22Rv1 (cell line): ENCODE measurements at regions not wholly inside any gene's neighbourhood (a gene's known extent, or its start where the extent isn't known, plus 50 kb on each side); places are given as distances from the start of the nearest gene placed in this dataset.
A peak's percentile ranks its signal among the peaks of the same experiment; 100 is the strongest.

Experiments
- H3K27ac ChIP-seq: fragments of 450-650 bp; 2 replicates; pipeline ENCODE4 v1.5.1; 2017
- ZFX ChIP-seq: fragments of 450-650 bp; IDR thresholded peaks from 2 replicates; pipeline ENCODE4 v1.6.1; 2017; ENCODE audit warnings: antibody characterized with exemption, borderline replicate concordance
- TF ChIP-seq, protein P1 (sequence below): fragments of 450-650 bp; IDR thresholded peaks from 2 replicates; pipeline ENCODE4 v1.5.1; 2017; ENCODE audit warnings: mild to moderate bottlenecking

DNA sequence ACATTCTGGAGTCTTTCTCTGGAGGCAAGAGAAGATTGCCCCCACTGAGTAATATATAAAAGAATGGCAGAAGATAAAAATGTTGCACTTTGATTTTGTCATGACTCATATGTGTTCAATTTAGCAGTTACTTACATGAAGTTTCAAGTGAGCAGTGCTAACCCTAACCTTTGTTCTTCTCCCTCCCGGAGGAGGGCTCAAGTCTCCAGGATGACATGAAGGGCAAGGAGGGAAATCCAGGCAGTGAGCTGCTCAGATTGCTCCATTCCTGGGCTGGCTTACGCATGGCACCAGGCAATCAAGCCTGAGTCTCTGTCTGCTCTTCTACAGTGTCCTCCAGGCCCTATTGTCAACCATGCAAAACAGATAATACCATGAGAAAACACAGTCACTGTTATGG is 322.3 kb downstream of the DUSP6 start:
- TF ChIP-seq, protein P1, sequence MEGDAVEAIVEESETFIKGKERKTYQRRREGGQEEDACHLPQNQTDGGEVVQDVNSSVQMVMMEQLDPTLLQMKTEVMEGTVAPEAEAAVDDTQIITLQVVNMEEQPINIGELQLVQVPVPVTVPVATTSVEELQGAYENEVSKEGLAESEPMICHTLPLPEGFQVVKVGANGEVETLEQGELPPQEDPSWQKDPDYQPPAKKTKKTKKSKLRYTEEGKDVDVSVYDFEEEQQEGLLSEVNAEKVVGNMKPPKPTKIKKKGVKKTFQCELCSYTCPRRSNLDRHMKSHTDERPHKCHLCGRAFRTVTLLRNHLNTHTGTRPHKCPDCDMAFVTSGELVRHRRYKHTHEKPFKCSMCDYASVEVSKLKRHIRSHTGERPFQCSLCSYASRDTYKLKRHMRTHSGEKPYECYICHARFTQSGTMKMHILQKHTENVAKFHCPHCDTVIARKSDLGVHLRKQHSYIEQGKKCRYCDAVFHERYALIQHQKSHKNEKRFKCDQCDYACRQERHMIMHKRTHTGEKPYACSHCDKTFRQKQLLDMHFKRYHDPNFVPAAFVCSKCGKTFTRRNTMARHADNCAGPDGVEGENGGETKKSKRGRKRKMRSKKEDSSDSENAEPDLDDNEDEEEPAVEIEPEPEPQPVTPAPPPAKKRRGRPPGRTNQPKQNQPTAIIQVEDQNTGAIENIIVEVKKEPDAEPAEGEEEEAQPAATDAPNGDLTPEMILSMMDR = no peak
- TF ChIP-seq ZFX = no peak
- H3K27ac ChIP-seq = no peak overlapping the region

DNA sequence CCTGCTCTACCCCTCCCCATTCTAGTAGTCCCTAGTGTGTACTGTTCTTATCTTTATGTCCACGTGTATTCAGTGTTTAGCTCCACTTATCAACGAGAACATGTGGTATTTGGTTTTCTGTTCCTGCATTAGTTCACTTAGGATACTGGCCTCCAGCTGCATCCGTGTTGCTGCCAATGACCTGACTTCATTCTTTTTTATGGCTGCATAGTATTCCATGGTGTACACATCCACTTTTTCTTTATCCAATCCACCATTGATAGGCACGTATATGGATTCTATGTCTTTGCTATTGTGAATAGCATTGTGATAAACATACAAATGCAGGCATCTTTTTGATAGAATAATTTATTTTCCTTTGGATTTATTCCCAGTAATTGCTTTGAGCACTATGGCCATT is 327.7 kb downstream of the DUSP6 start:
- TF ChIP-seq ZFX = no peak
- TF ChIP-seq, protein P1 = no peak
- H3K27ac ChIP-seq = no peak overlapping the region

DNA sequence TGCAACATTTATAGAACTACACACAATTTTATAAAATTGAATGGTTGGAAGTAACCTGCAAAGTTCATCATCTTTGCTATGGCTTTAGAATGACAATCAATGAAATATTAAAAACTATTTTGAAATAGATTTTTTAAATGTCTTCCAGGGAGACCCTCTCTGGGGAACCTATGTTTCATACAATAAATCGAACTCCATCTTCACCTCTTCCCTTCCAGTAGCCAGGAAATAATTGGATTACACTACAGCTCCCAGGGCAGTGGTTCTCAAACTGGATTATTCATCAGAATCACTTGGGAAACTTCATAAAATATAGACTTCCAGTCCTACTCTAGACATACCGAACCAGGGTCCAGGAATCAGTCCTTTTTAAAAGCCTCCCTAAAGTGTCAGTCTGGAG is 328.4 kb downstream of the DUSP6 start:
- no peak overlapping the region for H3K27ac ChIP-seq
- TF ChIP-seq, protein P1 = no peak
- no peak for TF ChIP-seq ZFX

DNA sequence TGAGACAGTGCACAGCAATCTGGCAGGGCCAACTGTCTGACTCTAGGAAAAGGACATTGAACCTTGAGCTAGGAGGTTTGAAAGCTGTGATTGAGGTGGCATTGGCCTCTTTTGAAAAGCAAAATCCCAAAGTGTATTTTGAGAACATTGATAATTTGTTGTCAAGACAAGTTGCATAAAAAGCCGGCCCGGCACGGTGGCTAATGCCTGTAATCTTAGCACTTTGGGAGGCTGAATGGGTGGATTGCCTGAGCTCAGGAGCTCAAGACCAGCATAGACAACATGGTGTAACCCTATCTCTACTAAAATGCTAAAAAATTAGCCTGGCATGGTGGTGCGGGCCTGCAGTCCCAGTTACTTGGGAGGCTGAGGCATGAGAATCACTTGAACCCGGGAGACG is 331.6 kb downstream of the DUSP6 start:
- TF ChIP-seq ZFX = no peak
- H3K27ac ChIP-seq = no peak overlapping the region

DNA sequence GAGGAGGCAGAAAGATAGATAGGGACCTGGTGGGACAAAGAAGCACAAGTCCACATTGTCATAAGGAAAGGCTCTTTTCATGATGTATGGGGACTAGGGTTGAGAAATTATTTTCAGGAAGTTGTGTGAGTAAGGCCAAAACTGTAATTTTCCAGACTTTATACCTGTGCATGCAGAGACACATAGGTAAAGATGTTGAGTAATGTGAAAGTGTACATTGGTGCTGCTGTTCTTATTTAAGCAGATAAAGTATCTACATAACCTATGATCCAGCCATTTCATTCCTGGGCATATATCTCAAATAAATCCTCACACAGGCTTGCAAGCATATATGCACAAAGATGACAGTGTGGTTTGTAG is 332.2 kb downstream of the DUSP6 start:
- no peak overlapping the region for H3K27ac ChIP-seq
- TF ChIP-seq, protein P1 = no peak
- no peak for TF ChIP-seq ZFX

DNA sequence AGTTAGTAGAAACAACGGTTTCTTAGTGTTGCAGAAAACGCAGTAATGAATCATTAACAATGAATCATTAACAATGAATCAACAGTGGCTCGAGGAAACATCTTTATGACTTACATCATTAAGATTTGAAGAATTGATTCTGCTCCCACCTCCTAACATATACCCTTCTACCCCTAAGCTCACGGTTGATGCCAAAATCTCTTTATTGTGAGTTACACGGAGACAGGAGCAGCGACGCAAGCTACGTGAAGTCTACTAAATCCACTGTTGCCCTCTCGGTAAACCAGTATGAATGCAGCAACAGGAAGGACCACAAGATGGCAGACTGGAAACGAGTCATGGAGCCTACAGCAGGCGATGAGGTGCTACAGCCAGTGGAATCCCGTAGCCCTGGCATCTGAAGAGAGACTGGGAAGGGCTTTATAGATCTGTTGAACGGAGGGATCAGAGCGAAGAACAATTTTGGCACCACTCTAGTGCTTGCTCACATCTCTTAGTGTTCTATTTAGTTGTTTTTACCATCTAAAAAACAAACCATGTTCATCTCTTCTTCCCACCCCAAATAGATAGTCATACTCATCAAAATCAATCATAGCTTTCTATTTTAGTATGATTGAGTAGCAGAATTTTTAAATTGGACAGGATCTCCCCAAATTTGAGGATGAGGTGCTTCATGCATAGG is 332.7 kb downstream of the DUSP6 start:
- no peak overlapping the region for H3K27ac ChIP-seq
- no peak for TF ChIP-seq ZFX
- TF ChIP-seq, protein P1 = peak; percentile 97

DNA sequence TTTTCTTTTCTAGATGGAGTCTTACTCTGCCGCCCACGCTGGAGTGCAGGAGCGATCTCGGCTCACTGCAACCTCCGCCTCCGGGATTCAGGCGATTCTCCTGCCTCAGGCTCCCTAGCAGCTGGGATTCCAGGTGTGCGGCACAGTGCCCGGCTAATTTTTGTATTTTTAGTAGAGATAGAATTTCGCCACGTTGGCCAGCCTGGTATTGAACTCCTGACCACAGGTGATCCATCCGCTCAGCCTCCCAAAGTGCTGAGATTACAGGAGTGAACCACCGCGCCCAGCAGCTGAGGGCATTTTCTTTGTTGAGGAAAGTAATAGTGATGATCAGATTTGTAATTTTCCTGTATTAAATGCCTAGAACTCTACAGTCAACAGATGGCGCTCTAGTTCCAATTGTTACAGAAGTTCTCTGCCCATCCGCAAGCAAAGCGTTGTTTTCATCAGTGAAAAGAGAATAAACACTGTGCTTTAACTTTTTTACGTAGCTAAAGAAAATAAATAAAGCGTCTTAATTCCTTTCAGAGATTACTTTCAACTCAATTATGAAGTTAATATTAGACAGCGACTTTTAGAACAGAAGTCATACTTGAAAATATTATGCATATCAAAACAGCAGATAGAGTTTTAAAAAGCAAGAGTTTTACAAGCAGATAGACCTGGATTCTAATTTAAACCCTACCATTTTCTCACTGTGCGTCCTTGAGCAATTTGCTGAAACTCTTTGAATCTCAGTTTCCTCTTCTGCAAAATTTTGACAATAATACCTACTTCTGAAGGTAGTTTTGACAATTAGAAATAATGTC is 335.1 kb downstream of the DUSP6 start:
- TF ChIP-seq, protein P1 = peak; percentile 93
- TF ChIP-seq ZFX = no peak
- H3K27ac ChIP-seq = no peak overlapping the region
